Activated CD4-positive, alpha-beta T cell treated with anti-CD3 and anti-CD28 coated beads, Interleukin-10, Interleukin-2, amounts not matched to agents 100 ng/mL and 50 ng/mL, durations not matched to agents 16 hours and 8 hours (primary cell): ENCODE measurements at regions not wholly inside any gene's neighbourhood (a gene's known extent, or its start where the extent isn't known, plus 50 kb on each side); places are given as distances from the start of the nearest gene placed in this dataset.
"Not testable (repeated sequence)": the region's sequence is repeated elsewhere in the genome, so short reads cannot be mapped to it uniquely, and the experiment has no call there.

Source experiments
- DNase-seq: peaks from one replicate; pipeline ENCODE4 v3.0.0-alpha.2; 2020

DNA sequence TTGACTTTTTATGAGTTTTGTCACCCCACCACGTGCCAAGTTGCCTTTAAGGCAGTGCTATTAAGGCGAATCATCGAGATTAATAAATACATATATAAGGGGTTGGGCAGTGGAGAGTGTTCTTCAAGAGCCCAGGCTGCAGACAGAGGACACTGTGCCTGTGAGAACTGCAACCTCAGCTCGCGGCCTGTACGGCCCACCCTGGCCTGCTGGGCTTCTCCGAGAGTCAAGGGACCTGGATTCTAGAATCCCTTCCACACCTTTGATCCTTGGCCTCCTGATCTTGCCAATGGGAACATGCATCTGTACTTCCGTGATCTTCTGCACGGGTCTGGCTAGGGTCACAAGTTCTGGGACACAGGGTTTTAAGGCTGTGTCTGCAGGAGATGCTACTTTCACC is 54.5 kb downstream of the IRX5 start:
- DNase-seq: no peak

DNA sequence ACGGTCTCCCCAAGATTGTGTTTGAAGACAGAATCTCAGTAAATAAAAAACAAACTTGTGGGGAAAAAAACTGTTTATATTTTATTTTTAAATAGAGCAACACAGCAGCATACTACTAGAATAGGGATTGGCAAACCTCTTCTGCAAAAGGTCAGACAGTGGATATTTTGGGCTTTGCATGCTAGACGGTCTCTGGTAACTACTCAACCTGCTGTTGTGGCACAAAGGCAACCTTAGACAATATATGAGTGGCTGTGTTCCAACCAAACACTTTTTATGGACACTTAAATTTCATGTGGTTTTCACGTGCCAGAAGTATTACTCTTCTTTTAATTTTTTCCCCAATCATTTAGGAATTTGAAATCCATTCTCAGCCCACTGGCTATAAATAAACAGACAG is 55.0 kb downstream of the IRX5 start:
- no peak for DNase-seq

DNA sequence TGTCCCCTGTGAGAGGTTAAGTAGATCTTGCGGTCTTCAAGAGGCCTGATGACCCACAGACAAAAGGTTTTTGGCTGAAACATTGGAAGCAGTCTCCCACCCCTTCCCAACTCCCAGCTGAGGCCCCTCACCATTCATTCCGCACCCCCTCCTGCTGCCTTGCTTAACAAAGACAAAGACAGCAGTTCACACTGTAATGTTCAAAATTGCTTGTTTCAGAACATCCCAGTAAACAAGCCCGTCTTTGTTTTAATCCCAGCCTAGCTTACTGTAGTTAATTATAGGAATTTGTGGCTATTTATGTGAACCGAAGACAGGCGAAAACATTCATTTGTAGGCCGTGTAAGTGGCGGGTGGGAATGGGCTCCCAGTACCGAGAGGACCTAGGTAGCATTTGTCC is 55.7 kb downstream of the IRX5 start:
- no peak for DNase-seq

DNA sequence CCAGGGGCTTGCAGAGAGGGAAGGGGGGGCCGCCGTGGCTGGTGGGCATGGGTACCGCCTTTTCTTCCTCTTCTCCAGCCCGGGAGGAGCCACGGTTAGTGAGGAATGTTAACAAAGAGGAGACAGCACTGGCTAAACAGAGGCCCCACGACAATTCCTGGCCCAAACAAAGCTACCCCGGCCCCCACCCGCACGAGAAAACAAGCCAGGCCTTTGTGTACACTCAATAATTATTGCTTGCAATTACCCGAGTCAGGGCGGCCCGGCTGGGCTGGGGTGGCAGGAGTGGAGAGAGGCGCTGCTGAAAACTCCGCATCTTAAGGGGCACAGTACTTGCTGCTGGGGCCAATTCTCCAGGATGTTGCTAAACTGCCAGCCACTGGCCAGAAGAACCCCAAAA is 56.4 kb downstream of the IRX5 start:
- DNase-seq: no peak

DNA sequence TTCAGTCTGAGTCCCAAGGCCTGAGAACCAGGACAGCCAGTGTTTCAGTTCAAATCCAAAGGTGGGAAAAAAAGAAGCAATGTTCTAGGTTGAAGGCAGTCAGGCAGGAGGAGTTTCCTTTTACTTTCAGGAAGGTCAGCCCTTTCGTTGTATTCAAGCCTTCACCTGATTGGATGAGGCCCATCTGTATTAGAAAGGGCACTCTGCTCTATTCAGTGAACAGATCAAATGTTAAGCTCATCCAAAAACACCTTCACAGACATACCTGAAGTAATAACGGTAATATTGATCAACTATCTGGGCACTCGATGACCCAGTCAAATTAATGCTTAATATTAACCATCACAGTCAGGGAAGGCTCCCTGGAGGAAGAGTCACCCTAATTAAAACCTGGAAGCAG is 60.9 kb downstream of the IRX5 start:
- no peak for DNase-seq

DNA sequence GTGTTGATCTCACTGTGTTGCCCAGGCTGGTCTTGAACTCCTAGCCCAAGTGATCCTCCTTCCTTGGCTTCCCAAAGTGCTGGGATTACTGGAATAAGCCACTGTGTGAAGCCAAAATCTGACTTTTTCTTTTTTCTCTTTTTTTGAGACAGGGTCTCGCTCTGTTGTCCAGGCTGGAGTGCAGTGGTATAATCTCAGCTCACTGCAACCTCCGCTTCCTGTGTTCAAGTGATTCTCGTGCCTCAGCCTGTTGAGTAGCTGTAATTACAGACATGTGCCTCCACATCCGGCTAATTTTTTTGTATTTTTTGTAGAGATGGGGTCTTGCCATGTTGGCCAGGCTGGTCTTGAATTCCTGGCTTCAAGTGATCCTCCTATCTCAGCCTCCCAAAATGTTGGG is 61.3 kb downstream of the IRX5 start:
- DNase-seq: not testable (repeated sequence)

DNA sequence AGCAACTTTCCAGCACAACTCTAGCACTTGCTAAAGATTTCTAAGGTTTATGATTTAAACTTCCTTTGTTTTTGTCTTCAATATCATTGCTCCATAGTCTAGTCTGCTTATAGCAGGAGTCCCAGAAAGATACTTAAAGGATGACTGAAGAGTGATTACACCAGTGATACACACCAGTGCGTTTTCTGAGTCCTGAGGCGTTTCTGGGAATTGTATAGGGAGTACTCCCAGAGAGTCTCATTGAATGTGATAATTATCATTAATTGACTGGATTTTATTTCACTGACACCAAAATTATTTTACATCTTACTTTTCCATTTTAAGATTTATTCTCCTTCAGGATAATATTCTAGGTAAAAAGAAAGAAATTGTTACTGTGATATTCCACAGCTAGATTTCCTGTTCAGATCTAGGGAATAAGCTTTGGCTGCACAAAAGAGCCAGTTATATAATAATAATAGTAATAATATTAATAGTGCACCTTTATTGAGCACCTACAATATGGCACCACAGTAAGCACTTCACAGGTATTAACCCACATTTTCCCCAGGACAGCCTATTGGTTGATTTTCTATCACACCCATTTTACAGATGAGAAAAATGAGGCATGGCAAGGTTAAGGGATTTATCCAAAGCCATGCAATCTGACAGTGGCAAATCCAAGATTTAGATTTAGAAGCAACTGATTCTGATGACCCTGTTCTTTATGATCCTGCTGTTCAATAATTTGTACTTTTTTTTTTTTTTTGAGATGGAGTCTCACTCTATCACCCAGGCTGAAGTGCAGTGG is 62.6 kb downstream of the IRX5 start:
- no peak for DNase-seq

DNA sequence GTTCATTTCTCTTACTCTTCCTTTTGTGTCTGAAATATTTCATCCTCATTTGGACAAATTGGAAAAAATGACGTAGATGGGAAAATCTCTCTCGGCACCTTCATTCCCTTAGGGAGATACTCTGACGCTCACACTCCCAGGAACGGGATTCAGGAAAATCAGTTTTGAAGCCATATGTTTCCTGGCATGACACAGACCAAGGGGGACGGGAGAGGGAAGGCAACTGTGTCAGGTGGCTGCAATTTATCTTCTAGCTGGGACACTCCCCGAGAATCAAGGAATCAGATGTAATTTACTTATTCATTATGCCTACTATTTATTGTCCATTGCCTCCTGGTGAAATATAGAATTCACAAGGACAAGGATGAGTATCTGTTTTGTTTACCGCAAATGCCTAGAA is 65.5 kb downstream of the IRX5 start:
- DNase-seq: no peak

DNA sequence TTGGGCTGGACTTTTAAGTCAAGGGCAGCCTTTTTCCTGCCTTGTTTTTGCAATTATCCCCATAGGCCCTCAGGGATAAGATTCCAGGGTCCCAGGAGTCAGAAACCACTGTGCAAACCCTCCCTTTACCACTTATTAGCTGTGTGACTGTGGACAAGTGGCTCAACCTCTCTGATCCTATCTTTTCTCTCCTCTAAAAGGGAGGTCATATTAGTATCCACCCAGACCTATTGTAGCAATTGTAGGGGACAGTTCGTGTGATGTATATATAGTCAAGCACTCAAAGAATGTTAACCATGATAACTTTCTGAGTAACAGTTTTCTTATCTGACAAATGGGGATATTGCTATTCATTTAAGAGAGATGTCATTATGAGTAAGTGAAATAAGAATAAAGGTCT is 68.2 kb downstream of the IRX5 start:
- DNase-seq: no peak

DNA sequence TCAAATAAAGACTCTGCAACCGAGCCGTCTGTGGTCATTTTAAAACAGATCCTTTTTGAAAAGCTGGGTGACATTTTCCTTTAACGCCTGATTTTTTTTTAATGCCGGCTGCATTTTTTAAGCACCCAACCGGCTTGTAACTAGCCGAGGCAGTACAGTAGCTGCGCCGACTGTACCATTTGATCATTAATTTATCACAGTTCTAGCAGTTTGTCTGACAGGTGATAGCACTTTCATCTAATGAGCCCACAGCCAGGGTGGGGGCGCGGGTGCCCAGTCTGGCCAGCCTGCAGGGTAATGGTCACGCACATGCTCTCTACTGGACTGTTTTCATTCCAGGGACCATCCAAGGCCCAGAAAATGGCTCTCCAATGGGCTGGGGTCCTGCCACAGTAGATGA is 68.8 kb downstream of the IRX5 start:
- no peak for DNase-seq

DNA sequence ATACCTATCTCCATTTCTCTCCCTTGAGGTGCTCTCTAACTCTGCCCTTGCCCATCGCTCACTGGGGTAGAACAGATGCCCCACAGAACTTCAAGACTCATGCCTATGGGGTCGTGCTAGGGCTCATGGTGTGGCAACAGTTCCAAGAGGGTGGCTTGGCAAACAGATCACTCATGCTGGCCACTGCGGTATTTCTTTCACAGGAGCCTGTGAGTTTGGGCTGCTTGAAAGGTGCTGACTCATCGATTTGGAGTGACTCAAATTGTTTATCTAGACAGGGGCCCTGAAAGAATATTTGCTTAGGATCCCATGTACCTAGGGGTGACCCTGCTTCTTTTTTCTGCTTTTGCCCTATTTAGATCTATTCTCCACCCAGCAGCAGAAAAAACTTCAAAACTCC is 69.9 kb downstream of the IRX5 start:
- DNase-seq: no peak

DNA sequence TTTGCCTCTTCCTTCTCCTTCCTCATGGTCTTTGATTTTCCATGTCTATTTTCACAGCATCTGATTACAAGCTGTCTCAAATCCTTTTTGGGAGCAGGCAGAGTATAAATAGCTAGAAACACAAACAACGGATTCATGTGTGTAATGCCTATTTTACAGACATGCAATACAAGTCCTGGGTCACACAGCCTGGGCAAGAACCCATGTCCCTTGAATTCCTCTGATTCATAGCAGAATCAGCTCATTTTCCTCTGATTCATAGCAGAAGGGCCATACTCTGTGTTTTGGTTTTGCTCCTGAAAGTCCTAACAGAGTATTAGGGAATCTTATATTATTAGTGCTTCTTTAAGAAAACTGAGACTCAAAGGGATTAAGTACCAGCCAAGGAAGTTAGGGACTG is 71.3 kb downstream of the IRX5 start:
- no peak for DNase-seq

DNA sequence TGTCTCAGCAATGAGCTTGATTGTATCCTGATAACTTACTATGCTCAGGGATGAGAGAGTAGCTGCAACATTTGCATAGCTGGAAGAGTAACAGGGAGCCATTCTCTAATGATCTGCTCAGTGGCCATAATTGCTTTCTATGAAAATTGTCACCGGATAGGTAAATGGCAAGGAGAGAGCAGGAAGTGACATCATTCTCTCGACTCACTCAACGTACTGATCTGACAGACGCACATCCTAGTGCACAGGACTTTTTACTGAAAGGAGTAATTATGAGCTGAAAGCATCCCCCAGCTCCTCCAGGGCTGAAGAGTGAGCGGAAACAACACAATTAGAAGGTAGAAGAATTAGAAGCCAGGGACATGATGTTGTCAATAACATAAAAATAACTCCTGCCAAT is 71.8 kb downstream of the IRX5 start:
- no peak for DNase-seq

DNA sequence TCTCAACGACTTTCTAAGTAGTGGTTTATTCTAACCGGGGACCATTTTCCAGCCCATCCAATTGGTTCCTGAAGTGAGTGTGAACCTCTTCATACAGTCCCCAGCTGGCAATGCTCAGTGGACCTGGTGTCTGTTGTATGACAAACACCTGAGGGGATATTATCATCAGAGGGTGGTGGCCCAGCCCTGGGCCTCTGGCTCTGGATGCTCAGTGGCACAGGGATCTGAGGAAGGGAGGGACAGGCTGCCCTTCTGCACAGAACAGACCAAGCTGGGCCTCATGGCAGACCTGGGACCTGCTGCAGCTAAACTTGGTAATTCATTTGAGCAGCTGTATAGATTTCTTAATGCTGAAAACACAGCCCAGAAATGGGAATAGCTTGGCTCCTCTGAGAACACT is 72.6 kb downstream of the IRX5 start:
- no peak for DNase-seq

DNA sequence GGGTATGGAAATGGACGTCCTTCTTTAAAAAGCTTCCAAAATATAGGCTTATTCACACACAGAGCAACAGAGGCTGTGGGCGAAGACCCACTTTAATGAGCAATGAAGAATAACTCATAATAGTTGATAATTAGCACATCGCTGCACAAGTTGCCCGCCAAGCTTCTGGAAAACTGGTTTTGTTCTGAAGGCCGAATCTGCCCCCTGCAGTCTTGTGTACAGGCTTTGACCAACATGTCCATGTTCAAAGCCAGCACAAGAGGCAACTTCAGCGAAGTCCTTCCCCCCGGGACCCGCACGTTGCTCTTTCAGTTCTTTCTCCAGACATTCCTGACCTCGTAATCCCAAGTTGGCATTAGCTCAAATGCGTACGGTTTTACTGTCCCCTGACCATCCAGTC is 73.3 kb downstream of the IRX5 start:
- no peak for DNase-seq

DNA sequence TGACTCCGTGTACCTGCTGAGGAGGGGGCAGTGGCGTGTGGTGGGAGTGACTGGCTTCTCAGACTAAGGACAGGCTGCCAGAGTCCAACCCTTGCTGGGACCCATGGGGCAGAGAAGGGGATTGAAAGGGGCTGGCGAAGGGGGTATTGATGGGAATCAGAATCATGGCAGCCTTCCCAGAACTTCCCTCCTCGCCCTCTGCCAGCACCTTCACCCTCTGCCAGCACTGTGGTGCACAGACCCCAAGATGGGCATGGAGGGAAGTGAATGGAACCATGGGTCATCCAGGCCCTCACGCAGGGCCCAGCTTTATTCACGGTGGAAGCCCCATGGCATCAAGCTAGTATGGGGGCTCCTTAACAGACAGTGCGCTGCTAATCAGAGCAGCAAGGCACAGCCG is 76.8 kb downstream of the IRX5 start:
- DNase-seq: no peak

DNA sequence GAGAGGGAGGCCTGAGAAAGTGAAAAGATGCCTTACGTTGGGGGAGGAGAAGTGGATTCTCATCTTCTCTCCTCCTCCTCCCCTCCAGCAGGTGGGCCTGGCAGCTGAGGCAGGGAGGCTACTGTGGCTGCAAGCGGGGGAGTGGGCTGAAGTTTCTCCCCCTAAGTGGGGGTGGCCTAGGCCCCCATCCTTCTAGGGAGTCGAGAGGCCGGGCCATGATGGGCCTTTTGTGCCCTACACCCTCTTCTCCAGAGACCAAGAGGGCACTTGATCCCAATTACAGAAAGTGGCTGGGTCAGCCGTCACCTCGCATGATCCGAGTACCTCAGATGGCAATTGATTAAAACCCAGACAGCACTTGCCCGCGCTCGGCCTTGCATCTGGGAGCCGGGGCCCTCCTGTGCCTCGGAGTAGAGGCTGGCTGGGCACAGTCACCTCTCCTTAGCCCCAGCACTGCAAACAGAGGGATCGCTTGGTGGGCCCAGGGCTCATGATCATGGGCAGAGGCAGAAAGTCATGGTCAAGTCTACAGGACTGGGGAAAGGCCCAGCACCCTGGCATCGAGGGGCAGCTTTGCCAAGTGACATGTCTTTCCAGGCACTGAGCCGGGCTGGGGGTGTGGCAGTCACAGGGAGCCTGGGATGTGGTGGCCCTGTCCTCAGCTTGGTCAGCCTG is 78.3 kb downstream of the IRX5 start:
- no peak for DNase-seq

DNA sequence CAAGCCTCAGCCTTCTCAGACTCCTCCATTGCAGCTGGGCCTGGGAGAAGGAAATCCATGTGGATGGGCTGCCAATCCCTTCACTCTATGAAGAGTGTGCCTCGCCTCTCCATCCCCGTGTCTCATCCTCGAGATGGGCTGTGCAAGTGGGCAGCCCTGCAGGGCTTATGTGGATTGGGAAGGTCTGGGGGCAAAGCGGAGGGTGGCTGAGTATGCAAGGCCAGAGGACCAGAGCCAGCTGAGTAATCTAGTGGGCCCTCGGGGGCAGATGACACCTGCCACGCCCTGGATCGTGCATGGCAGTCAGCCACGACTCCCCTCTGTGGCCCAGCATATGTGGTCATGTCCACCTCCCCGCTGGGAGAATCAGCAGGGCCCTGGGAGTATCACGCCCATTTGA is 78.9 kb downstream of the IRX5 start:
- no peak for DNase-seq

DNA sequence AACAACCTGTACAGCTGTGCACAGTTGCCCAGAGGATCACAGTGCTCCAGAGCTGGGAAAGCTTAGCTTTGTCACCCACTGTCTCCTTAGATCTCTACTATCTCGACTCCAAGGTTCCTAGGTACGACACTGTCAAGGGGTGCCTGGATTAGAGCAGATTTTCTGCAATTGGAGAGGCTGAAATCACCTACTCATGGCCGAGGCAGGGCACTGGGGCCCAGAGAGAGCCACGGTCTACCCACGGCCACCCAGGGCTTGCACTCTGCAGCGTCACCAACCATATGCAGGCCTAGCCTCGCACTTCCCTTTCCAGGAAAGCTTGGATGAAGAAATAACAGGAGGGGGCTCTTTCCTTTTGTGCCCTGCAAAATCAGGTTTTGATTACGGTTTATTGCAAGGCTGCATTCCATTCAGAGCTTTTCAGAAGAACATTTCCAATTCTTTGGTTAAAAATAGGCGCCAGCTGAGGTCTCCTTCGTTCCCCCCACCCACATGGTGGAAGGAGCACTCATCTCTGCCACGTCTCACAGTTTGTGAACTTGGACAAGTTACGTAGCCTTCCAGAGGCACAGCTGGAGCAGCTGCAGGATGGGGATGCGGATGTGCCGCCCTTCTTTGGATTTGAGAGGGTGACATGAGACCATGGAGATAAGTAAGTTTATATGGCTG is 80.0 kb downstream of the IRX5 start:
- no peak for DNase-seq

DNA sequence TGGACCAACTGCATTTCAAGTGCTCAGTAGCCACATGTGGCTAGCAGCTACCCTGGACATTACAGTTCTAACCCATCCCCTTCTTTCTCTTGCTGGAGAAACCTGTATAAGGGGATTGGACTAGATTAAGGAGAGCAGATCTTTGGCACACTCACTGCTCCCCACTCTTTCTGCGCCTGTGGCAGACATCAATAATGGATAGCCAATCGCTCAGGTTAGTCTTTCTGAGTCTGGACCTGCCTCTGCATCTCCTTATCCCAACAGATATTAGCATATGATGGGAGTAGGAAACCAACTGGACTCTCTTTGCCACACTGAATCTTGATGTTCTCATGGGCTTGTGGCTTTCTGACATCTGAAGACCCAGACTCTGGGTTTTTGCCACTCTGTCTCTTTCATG is 81.7 kb downstream of the IRX5 start:
- DNase-seq: no peak

DNA sequence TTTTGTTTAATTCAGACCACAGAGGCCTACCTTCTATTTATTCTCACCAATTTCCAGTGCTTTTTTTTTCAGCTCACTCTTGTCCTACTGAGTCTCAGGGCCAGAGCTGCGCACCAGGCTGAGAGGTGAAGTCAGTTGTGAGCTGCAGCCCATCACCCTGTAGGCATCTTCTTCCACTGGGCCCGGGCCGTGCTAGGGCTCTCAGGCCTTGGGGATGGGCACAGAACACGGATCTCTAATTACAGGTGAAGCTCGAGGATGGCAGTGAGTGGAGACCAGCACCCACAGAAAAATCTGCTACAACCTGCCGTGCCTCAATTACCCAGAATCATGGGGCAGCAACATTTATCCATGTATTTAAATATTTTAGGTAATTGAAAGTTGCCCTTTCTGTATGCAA is 82.1 kb downstream of the IRX5 start:
- DNase-seq: no peak

DNA sequence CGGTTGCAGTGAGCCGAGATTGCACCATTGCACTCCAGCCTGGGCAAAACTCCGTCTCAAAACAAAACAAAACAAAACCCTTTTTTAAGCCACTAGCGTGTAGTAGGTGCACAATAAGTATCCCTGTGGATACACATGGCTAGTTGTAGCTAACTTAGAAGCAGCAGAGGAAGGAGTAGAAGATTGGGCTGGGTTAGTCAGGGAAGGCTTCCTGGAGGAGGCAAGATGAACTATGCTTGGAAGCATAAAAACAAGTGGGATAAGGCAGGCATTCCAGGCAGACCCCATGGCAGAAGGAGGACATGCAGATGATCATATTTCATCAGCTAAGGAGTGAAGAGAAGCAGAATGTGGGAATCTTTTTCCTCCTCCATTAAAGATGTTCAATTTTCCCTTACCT is 83.4 kb downstream of the IRX5 start:
- no peak for DNase-seq

DNA sequence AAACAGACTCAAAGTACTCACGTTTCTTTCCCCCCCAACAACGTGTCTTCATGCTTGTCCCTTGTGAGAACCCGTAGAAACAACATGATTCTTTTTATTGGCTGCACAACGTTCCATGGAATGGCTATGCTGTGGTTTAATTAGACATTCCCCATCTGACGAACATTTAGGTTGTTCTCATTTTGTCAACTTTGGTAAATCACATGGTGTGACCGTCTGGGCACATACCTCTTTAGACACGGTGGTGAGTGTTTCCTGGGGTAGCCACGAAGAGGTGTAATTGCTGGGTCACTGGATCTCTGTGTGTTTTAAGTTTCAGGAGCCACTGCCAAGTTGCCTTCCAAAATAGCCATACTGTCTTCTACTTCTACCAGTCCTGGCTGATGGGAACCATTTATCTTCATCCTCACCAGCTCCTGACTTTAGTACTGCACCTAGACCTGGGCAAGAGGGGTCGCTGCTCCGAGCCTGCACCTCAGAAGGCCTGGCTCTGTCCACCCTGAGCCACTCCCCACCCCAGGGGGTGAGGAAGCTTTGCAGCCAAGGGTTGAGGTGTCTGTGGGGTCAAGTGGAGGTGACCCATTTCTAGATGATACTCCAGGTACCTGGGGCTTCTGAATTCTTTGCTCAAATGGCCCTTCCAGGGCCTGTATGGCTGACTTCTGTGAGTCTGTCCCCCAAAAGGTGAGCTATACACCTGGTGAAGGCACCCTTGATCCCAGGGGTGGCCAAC is 84.7 kb downstream of the IRX5 start:
- no peak for DNase-seq

DNA sequence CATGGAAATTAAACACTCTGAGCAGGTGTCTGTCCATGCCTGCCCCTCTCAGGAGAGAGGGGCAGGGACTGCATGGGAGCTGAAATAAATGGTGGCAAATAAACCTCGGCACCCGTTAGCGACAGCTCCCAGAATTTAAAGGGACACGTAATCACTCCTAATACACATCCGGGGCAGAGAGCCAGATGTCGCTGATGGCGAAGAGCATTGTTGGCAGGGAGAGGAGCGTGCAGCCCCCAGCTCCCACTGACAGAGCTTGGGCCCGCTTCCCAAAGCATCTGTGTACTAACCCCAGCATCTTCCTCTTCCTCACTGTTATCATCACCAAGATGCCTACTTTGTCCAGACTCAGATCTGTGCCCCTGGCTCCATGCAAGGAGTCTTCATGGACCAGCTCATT is 85.8 kb downstream of the IRX5 start:
- no peak for DNase-seq
